Osteocyte (in vitro differentiated cells): ENCODE measurements at regions not wholly inside any gene's neighbourhood (a gene's known extent, or its start where the extent isn't known, plus 50 kb on each side); places are given as distances from the start of the nearest gene placed in this dataset.

Experiments
- DNase-seq: peaks from one replicate; pipeline ENCODE4 v3.0.0; 2021; ENCODE audit warnings: mixed read lengths; ENCODE audit not compliant: unreplicated experiment; ENCODE audit errors: extremely low spot score
- H3K27ac Mint-ChIP-seq: one replicate; pipeline ENCODE4 v1.8.0; 2021; ENCODE audit warnings: mild to moderate bottlenecking, mixed read lengths; ENCODE audit not compliant: unreplicated experiment
- H3K27me3 Mint-ChIP-seq: one replicate; pipeline ENCODE4 v1.8.0; 2021; ENCODE audit warnings: mixed read lengths; ENCODE audit not compliant: unreplicated experiment
- H3K36me3 Mint-ChIP-seq: one replicate; pipeline ENCODE4 v1.8.0; 2021; ENCODE audit warnings: mixed read lengths; ENCODE audit not compliant: unreplicated experiment
- H3K4me1 Mint-ChIP-seq: one replicate; pipeline ENCODE4 v1.8.0; 2021; ENCODE audit warnings: mixed read lengths; ENCODE audit not compliant: unreplicated experiment
- H3K4me3 Mint-ChIP-seq: one replicate; pipeline ENCODE4 v1.8.0; 2021; ENCODE audit warnings: mild to moderate bottlenecking, moderate library complexity, mixed read lengths; ENCODE audit not compliant: unreplicated experiment
- H3K9me3 Mint-ChIP-seq: one replicate; pipeline ENCODE4 v1.8.0; 2021; ENCODE audit warnings: mixed read lengths; ENCODE audit not compliant: unreplicated experiment
- CTCF ChIP-seq: fragments of 200-600 bp; sonication (generic); IDR thresholded peaks from 2 replicates; pipeline ENCODE4 v1.5.0; 2021; ENCODE audit warnings: antibody characterized with exemption, mild to moderate bottlenecking, moderate library complexity

DNA sequence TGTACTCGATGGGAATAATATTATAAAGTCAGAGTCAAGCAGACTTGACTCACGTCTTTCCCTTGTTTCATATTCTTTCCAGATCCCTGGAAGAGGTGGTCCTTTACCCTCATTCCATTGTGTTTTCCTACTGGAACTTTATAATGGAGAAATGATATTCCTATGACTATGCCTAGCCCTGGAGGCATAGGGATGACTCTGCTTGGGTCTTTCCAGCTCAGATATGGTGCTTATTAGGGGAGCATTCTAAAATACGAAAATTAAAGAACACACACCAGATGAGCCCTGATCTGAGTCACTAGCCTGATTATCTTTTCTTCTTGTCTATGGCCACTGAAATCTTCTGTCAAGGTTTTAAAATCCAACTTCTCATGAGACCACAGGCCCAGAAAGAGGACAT lies 231.4 kb downstream of the ANKRD50 start:
- TF ChIP-seq CTCF, result no peak
- Mint-ChIP-seq H3K9me3 (no peaks in the 10 kb centered on the region), H3K4me3 (no peak overlapping the region), H3K4me1 (peaks cover 19% of the 10 kb centered on the region), H3K27ac (no peak overlapping the region), H3K36me3 (no peaks in the 10 kb centered on the region), H3K27me3 (no peaks in the 10 kb centered on the region)
- DNase-seq, result no peak

DNA sequence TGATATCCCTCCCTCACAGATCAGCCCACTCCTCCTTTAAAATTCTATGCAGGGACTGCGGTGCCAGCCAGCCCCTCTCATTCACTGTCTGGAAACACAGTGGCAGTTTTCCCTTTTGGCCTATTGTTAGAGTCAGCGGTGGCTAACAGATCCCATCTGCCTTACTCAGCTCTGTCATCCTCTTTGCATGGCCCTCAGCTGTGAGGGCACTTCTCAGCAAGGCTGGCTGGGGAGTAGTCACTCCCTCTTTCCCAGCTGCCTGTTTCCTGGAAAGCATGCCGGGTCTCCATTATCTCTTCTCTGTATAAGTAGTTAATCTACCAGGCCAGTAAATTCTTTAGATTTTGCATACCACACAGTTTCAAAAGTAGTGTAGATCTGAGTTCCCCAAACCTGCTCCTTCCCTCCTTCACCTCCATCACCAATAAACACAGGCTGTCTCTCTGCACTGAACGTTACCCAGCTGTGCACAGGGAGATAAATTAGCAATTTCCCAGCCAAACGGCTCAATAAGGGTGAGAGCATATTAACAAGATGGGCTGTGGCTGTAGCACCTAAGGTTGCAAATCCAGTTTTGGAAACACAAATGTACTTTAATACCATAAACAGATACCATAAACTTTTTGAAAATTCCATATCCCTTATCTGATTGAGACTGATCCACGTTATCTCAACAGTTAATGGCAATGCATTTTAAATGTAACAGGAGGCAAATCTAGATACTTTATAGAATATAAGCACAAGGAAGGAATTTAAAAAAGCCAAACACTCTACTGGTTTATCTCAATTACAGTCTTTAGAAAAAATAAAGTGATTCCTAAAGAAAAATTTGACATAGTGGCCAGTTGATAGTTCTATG lies 229.3 kb downstream of the ANKRD50 start:
- H3K9me3 Mint-ChIP-seq, result peaks cover 6% of the 10 kb centered on the region
- no peak overlapping the region for H3K4me3 Mint-ChIP-seq
- H3K4me1 Mint-ChIP-seq, result peaks cover 16% of the 10 kb centered on the region
- no peaks in the 10 kb centered on the region for H3K27me3 Mint-ChIP-seq
- H3K27ac Mint-ChIP-seq, result no peak overlapping the region
- no peak for DNase-seq
- no peaks in the 10 kb centered on the region for H3K36me3 Mint-ChIP-seq
- TF ChIP-seq CTCF, result no peak

DNA sequence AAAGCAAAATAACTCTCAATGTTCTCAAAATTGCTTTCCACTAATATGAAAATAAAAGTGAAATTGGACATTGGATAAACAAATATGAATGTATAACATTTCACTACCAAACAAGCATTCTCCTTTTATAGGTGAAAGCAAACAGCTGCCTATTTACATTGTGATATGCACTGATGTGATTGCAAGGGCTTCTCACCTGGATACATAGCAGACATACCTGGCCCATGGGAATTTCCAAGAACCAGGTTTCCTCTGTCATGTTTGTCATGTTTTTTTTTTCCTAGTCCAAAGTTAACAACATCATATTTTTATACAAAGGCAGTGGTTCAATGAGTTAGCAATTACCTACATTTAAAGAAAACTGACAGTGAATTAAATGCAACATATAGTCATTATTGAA lies 228.5 kb downstream of the ANKRD50 start:
- Mint-ChIP-seq H3K9me3 (peaks cover 6% of the 10 kb centered on the region), H3K27me3 (no peaks in the 10 kb centered on the region), H3K4me1 (peaks cover 13% of the 10 kb centered on the region), H3K36me3 (no peaks in the 10 kb centered on the region), H3K27ac (no peak overlapping the region), H3K4me3 (no peak overlapping the region)
- DNase-seq, result no peak
- no peak for TF ChIP-seq CTCF

DNA sequence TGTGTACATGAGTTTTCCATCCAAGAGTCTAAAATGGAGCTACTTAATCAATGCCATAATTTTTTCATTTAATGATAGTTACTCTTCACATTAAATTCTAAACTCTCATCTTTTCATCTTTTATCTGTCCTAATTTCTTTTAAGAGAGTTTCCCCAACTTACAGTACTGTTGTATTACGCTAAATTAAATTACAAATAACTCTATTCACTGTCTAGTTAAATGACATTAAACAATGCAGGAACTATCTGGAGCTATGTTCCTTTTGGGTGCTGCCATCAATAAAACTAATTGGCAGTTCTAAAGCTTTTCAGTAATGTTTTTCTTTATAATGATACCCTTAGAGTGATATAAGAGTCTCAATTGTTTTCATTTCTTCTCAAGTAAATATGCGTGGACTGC lies 227.6 kb downstream of the ANKRD50 start:
- H3K27ac Mint-ChIP-seq, result no peak overlapping the region

More for the DNA sequence above, 227.6 kb downstream of the ANKRD50 start:
- peaks cover 6% of the 10 kb centered on the region for H3K9me3 Mint-ChIP-seq
- H3K36me3 Mint-ChIP-seq, result no peaks in the 10 kb centered on the region
- H3K4me3 Mint-ChIP-seq, result no peak overlapping the region
- H3K27me3 Mint-ChIP-seq, result no peaks in the 10 kb centered on the region
- peaks cover 13% of the 10 kb centered on the region for H3K4me1 Mint-ChIP-seq
- DNase-seq, result no peak
- TF ChIP-seq CTCF, result no peak
